ENCODE measurements at regions not wholly inside any gene's neighbourhood (a gene's known extent, or its start where the extent isn't known, plus 50 kb on each side); places are given as distances from the start of the nearest gene placed in this dataset.
"Not testable (repeated sequence)": the region's sequence is repeated elsewhere in the genome, so short reads cannot be mapped to it uniquely, and the experiment has no call there.

- H3K4me1 ChIP-seq (ENCODE audit: control insufficient read depth, insufficient read depth, low read length); H3K36me3 ChIP-seq (ENCODE audit: control insufficient read depth, insufficient read depth, low read length); H3K27ac ChIP-seq (ENCODE audit: low read length); DNase-seq; H3K27me3 ChIP-seq (ENCODE audit: control insufficient read depth, insufficient read depth, low read length); H3K9me3 ChIP-seq (ENCODE audit: control insufficient read depth, low read depth, low read length); H3K4me3 ChIP-seq (ENCODE audit: low read length): not testable (repeated sequence)
- WGBS (ENCODE audit: insufficient coverage, low lambda C conversion rate): no CpG with 5 or more reads among the region's 6 CpGs
These were observed 83.2 kb downstream of the POTEB3 start for GRCh38 chr15:21357056-21357455.

GRCh38 chr15:21355944-21356343 lies 84.4 kb downstream of the POTEB3 start:
- not testable (repeated sequence) for H3K27ac ChIP-seq (ENCODE audit: low read length); DNase-seq; H3K4me3 ChIP-seq (ENCODE audit: low read length); H3K36me3 ChIP-seq (ENCODE audit: control insufficient read depth, insufficient read depth, low read length); H3K27me3 ChIP-seq (ENCODE audit: control insufficient read depth, insufficient read depth, low read length); H3K9me3 ChIP-seq (ENCODE audit: control insufficient read depth, low read depth, low read length); H3K4me1 ChIP-seq (ENCODE audit: control insufficient read depth, insufficient read depth, low read length)
- no CpG with 5 or more reads among the region's 6 CpGs for WGBS (ENCODE audit: insufficient coverage, low lambda C conversion rate)

GRCh38 chr15:21354597-21354996 lies 85.7 kb downstream of the POTEB3 start:
- not testable (repeated sequence) for H3K4me1 ChIP-seq (ENCODE audit: control insufficient read depth, insufficient read depth, low read length); H3K27ac ChIP-seq (ENCODE audit: low read length); DNase-seq; H3K36me3 ChIP-seq (ENCODE audit: control insufficient read depth, insufficient read depth, low read length); H3K4me3 ChIP-seq (ENCODE audit: low read length); H3K9me3 ChIP-seq (ENCODE audit: control insufficient read depth, low read depth, low read length); H3K27me3 ChIP-seq (ENCODE audit: control insufficient read depth, insufficient read depth, low read length)
- WGBS (ENCODE audit: insufficient coverage, low lambda C conversion rate): no CpG with 5 or more reads among the region's 20 CpGs

DNA sequence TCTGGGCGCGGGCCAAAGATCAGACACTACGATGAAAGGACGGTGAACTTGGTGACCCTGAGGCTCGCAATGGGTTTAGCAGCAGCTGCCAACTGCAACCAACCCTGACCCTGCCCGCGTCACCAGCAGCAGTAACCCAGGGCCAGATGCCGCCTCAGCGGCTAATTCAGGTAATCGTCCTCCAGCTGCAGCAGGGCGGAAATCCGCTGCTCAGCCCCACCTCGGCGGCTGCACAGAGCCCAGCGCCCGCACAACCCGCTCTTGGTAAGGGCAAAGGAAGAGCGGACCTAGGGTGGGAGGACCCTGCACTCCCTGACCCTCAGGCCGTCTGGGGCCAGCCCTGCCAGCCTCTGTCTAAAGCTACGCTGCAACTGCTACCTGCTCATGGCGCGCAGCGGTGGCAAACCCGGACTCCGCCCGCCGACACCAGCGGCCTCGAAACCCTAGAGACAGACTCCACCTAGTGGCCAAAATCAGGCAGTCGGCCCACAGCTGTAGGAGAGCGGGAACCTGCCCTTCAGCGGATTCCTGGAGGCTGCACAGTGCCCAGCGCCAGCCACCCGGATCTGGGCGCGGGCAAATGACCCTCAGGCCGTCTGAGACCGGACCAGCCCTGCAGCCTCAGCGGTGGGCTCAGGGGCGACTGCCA lies 87.5 kb downstream of the POTEB3 start:
- not testable (repeated sequence) for H3K9me3 ChIP-seq (ENCODE audit: control insufficient read depth, low read depth, low read length); H3K4me1 ChIP-seq (ENCODE audit: control insufficient read depth, insufficient read depth, low read length); DNase-seq; H3K4me3 ChIP-seq (ENCODE audit: low read length); H3K27me3 ChIP-seq (ENCODE audit: control insufficient read depth, insufficient read depth, low read length); H3K27ac ChIP-seq (ENCODE audit: low read length); H3K36me3 ChIP-seq (ENCODE audit: control insufficient read depth, insufficient read depth, low read length)
- WGBS (ENCODE audit: insufficient coverage, low lambda C conversion rate): no CpG with 5 or more reads among the region's 40 CpGs

DNA sequence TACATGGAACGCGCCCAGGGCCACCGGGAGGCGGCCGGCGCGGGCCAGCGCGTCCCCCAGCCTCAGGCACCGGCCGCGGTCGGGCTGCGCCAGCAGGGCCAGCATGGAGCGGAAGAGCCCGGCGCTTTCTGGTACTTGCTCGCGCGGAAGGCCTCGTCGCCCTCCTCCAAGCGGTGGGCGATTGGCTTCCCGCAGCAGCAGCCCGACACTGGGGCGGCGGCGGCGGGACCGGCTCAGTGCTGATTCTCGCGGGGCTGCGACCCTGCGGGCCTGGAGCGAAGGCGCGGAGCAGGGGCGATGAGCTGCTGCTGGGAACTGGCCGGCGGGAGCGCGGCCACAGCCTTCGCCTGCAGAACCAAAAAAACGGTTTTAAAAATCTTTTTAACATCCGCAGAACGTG lies 95.3 kb downstream of the POTEB3 start:
- no CpG with 5 or more reads among the region's 47 CpGs for WGBS (ENCODE audit: insufficient coverage, low lambda C conversion rate)
- not testable (repeated sequence) for H3K27ac ChIP-seq (ENCODE audit: low read length)

DNA sequence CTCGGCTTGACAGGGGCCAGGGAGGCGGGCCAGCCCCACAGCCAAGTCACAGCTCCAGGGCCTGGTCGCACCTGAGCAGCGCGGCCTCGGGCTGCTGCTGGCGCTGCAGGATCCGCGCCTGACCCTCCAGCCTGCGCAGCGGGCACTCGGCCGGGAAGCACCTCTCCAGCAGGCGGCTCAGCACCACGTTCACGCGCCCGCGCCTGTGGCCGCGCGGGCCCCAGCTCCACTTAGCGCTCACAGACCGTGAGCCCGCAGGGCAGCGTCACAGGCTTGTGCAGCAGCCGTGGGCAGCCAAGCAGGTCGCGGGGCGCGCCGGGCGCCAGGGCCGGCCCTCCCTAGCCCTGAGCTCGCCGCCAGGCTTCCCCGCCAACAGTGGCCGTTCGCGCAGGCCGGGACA lies 95.8 kb downstream of the POTEB3 start:
- not testable (repeated sequence) for H3K4me3 ChIP-seq (ENCODE audit: low read length); H3K36me3 ChIP-seq (ENCODE audit: control insufficient read depth, insufficient read depth, low read length); H3K27me3 ChIP-seq (ENCODE audit: control insufficient read depth, insufficient read depth, low read length); H3K27ac ChIP-seq (ENCODE audit: low read length); H3K4me1 ChIP-seq (ENCODE audit: control insufficient read depth, insufficient read depth, low read length); H3K9me3 ChIP-seq (ENCODE audit: control insufficient read depth, low read depth, low read length); DNase-seq
- WGBS (ENCODE audit: insufficient coverage, low lambda C conversion rate): no CpG with 5 or more reads among the region's 41 CpGs

More for the DNA sequence above, 95.3 kb downstream of the POTEB3 start:
- not testable (repeated sequence) for H3K27me3 ChIP-seq (ENCODE audit: control insufficient read depth, insufficient read depth, low read length); H3K4me3 ChIP-seq (ENCODE audit: low read length); H3K9me3 ChIP-seq (ENCODE audit: control insufficient read depth, low read depth, low read length); H3K4me1 ChIP-seq (ENCODE audit: control insufficient read depth, insufficient read depth, low read length); DNase-seq; H3K36me3 ChIP-seq (ENCODE audit: control insufficient read depth, insufficient read depth, low read length)

- not testable (repeated sequence) for H3K4me3 ChIP-seq (ENCODE audit: low read length); DNase-seq; H3K9me3 ChIP-seq (ENCODE audit: control insufficient read depth, low read depth, low read length); H3K36me3 ChIP-seq (ENCODE audit: control insufficient read depth, insufficient read depth, low read length); H3K4me1 ChIP-seq (ENCODE audit: control insufficient read depth, insufficient read depth, low read length); H3K27ac ChIP-seq (ENCODE audit: low read length); H3K27me3 ChIP-seq (ENCODE audit: control insufficient read depth, insufficient read depth, low read length)
- no CpG with 5 or more reads among the region's 2 CpGs for WGBS (ENCODE audit: insufficient coverage, low lambda C conversion rate)
These were observed 103.3 kb downstream of the POTEB3 start for GRCh38 chr15:21337028-21337427.

- not testable (repeated sequence) for H3K27me3 ChIP-seq (ENCODE audit: control insufficient read depth, insufficient read depth, low read length); H3K36me3 ChIP-seq (ENCODE audit: control insufficient read depth, insufficient read depth, low read length); H3K4me1 ChIP-seq (ENCODE audit: control insufficient read depth, insufficient read depth, low read length); H3K9me3 ChIP-seq (ENCODE audit: control insufficient read depth, low read depth, low read length); H3K4me3 ChIP-seq (ENCODE audit: low read length); DNase-seq; H3K27ac ChIP-seq (ENCODE audit: low read length)
- WGBS (ENCODE audit: insufficient coverage, low lambda C conversion rate): no CpG with 5 or more reads among the region's 68 CpGs
These were observed 115.4 kb downstream of the POTEB3 start for GRCh38 chr15:21324720-21325460.

- not testable (repeated sequence) for H3K4me1 ChIP-seq (ENCODE audit: control insufficient read depth, insufficient read depth, low read length); H3K4me3 ChIP-seq (ENCODE audit: low read length); H3K9me3 ChIP-seq (ENCODE audit: control insufficient read depth, low read depth, low read length); DNase-seq; H3K27me3 ChIP-seq (ENCODE audit: control insufficient read depth, insufficient read depth, low read length); H3K27ac ChIP-seq (ENCODE audit: low read length); H3K36me3 ChIP-seq (ENCODE audit: control insufficient read depth, insufficient read depth, low read length)
- WGBS (ENCODE audit: insufficient coverage, low lambda C conversion rate): no CpG with 5 or more reads among the region's 2 CpGs
These were observed 155.9 kb downstream of the POTEB3 start for GRCh38 chr15:21284353-21284752.

DNA sequence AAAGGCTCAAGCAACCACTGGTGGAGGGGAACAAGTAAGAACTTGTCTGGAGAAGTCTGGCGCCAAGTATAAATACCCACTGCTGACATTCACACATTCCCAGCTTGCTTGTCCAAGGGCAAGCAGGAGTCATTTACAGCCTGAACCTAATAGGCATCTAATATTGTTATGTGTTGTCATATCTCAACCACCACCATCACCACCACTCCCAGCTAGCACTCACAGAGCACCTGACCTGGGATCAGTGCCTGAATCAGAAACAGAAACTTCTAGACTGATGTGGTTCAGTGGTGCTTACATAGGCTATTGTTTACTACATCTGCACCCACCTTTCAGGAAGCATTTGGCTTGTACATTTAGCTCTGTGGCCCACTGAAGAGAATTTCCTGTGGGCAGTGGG lies 157.1 kb downstream of the POTEB3 start:
- H3K9me3 ChIP-seq (ENCODE audit: control insufficient read depth, low read depth, low read length); H3K27ac ChIP-seq (ENCODE audit: low read length); DNase-seq; H3K36me3 ChIP-seq (ENCODE audit: control insufficient read depth, insufficient read depth, low read length); H3K4me1 ChIP-seq (ENCODE audit: control insufficient read depth, insufficient read depth, low read length); H3K4me3 ChIP-seq (ENCODE audit: low read length); H3K27me3 ChIP-seq (ENCODE audit: control insufficient read depth, insufficient read depth, low read length): not testable (repeated sequence)
- no CpG with 5 or more reads among the region's 1 CpG for WGBS (ENCODE audit: insufficient coverage, low lambda C conversion rate)

DNA sequence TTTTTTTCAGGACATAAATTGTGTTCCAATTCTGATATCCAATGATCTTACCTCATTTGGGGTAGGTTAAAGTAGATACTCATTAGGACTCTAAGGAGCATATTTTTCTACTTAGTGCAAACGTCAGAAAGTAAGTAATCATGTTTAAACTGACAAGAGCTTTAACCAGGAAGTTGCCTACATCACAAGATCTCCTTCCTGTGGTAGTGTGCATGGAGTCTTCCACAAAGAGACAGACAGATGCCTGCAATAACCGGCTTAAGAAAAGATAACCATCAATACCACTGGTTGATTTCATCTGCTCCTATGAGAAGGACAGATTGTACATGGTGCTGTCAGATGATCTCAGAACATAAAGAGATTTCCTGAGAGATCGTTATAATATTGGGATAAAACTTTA lies 160.0 kb downstream of the POTEB3 start:
- H3K27ac ChIP-seq (ENCODE audit: low read length); H3K27me3 ChIP-seq (ENCODE audit: control insufficient read depth, insufficient read depth, low read length); DNase-seq; H3K4me3 ChIP-seq (ENCODE audit: low read length); H3K36me3 ChIP-seq (ENCODE audit: control insufficient read depth, insufficient read depth, low read length); H3K4me1 ChIP-seq (ENCODE audit: control insufficient read depth, insufficient read depth, low read length); H3K9me3 ChIP-seq (ENCODE audit: control insufficient read depth, low read depth, low read length): not testable (repeated sequence)
- no CpG with 5 or more reads among the region's 3 CpGs for WGBS (ENCODE audit: insufficient coverage, low lambda C conversion rate)
